HEK293 (cell line): ENCODE measurements at regions not wholly inside any gene's neighbourhood (a gene's known extent, or its start where the extent isn't known, plus 50 kb on each side); places are given as distances from the start of the nearest gene placed in this dataset.

Experiments used
- CTCF ChIA-PET: fragments of 350-600 bp; formaldehyde crosslinking; extraction: SDS; loops from one replicate; lab custom pipeline; 2021; ENCODE audit warnings: antibody characterized with exemption; lab: Yijun Ruan, JAX
- POLR2A ChIA-PET: fragments of 300-600 bp; formaldehyde crosslinking; extraction: SDS; loops from one replicate; lab custom pipeline; 2020; ENCODE audit warnings: antibody characterized with exemption, inconsistent platforms; lab: Yijun Ruan, JAX
- H3K27ac ChIP-seq: fragments of 200-500 bp; sonication (Bioruptor generic); 2 replicates; pipeline ENCODE4 v1.5.1; 2014; ENCODE audit warnings: low read depth, low read length, control low read depth, inconsistent platforms; ENCODE audit errors: extremely low read depth
- H3K36me3 ChIP-seq, 2 experiments: fragments of 200-500 bp in 1 of 2; sonication (Bioruptor generic) in 1 of 2; 1 replicate in 1 of 2; 2 replicates in 1 of 2; pipeline ENCODE4 v1.5.1; 2014 to 2017; ENCODE audit warnings: inconsistent platforms in 2 of 2, low read length in 2 of 2; ENCODE audit not compliant: control insufficient read depth in 2 of 2, insufficient read depth in 1 of 2
- H3K4me1 ChIP-seq: fragments of 200-500 bp; sonication (Bioruptor generic); 2 replicates; pipeline ENCODE4 v1.5.1; 2014; ENCODE audit warnings: mild to moderate bottlenecking, low read length, inconsistent platforms; ENCODE audit not compliant: control insufficient read depth, insufficient read depth
- H3K4me3 ChIP-seq: 2 replicates; pipeline ENCODE4 v1.5.1; 2011; ENCODE audit warnings: low read depth, mild to moderate bottlenecking, control low read depth, low read length, moderate library complexity
- H3K9me3 ChIP-seq: fragments of 200-500 bp; sonication (Bioruptor generic); 2 replicates; pipeline ENCODE4 v1.5.1; 2014; ENCODE audit warnings: low read depth, low read length, inconsistent platforms; ENCODE audit not compliant: control insufficient read depth, insufficient read depth
- GLIS1 ChIP-seq: fragments of 450-650 bp; formaldehyde crosslinking; IDR thresholded peaks from 2 replicates; pipeline ENCODE4 v1.5.1; 2016; ENCODE audit warnings: missing biosample characterization, missing genetic modification characterization
- KLF10 ChIP-seq: fragments of 450-650 bp; IDR thresholded peaks from 2 replicates; pipeline ENCODE4 v1.5.1; 2018; ENCODE audit warnings: missing biosample characterization, mild to moderate bottlenecking, missing genetic modification characterization
- MZF1 ChIP-seq: fragments of 450-650 bp; formaldehyde crosslinking; IDR thresholded peaks from 2 replicates; pipeline ENCODE4 v1.5.1; 2017; ENCODE audit warnings: missing biosample characterization, missing genetic modification characterization, borderline replicate concordance
- ZBTB17 ChIP-seq: fragments of 450-650 bp; formaldehyde crosslinking; IDR thresholded peaks from 2 replicates; pipeline ENCODE4 v1.5.1; 2016; ENCODE audit warnings: missing biosample characterization, missing genetic modification characterization
- ZBTB20 ChIP-seq: fragments of 450-650 bp; formaldehyde crosslinking; IDR thresholded peaks from 2 replicates; pipeline ENCODE4 v1.5.1; 2016; ENCODE audit warnings: missing biosample characterization, missing genetic modification characterization
- ZNF221 ChIP-seq: fragments of 450-650 bp; formaldehyde crosslinking; IDR thresholded peaks from 2 replicates; pipeline ENCODE4 v1.5.1; 2017; ENCODE audit warnings: missing biosample characterization, missing genetic modification characterization, borderline replicate concordance
- ZNF530 ChIP-seq: fragments of 450-650 bp; formaldehyde crosslinking; IDR thresholded peaks from 2 replicates; pipeline ENCODE4 v1.5.1; 2016; ENCODE audit warnings: low read depth, missing biosample characterization, missing genetic modification characterization
- ZNF549 ChIP-seq: fragments of 450-650 bp; IDR thresholded peaks from 2 replicates; pipeline ENCODE4 v1.5.1; 2018; ENCODE audit warnings: missing biosample characterization, missing genetic modification characterization, mild to moderate bottlenecking, inconsistent platforms, moderate library complexity
- ZNF623 ChIP-seq: fragments of 450-650 bp; formaldehyde crosslinking; IDR thresholded peaks from 2 replicates; pipeline ENCODE4 v1.5.1; 2016; ENCODE audit warnings: missing biosample characterization, missing genetic modification characterization
- ZNF777 ChIP-seq: fragments of 450-650 bp; formaldehyde crosslinking; IDR thresholded peaks from 2 replicates; pipeline ENCODE4 v1.5.1; 2017; ENCODE audit warnings: missing biosample characterization, missing genetic modification characterization, borderline replicate concordance
- TF ChIP-seq, protein P1 (sequence below): fragments of 450-650 bp; formaldehyde crosslinking; IDR thresholded peaks from 2 replicates; pipeline ENCODE4 v1.5.1; 2017; ENCODE audit warnings: missing biosample characterization, missing genetic modification characterization
- TF ChIP-seq, protein P2 (sequence below): fragments of 450-650 bp; formaldehyde crosslinking; IDR thresholded peaks from 2 replicates; pipeline ENCODE4 v1.5.1; 2017; ENCODE audit warnings: missing biosample characterization, missing genetic modification characterization
- TF ChIP-seq, protein P3 (sequence below): fragments of 450-650 bp; formaldehyde crosslinking; IDR thresholded peaks from 2 replicates; pipeline ENCODE4 v1.5.1; 2016; ENCODE audit warnings: missing biosample characterization, missing genetic modification characterization

- Histone ChIP-seq H3K4me1 (0 out of 2 replicates have a peak, but pooled peaks cover 3% of the 10 kb centered on the region), H3K9me3 (no peaks in the 10 kb centered on the region), H3K36me3 (no peaks in the 10 kb centered on the region), H3K27ac (no peak overlapping the region), H3K4me3 (no peak overlapping the region)
- TF ChIP-seq ZNF549 (tag by site-specific recombination): no peak
- TF ChIP-seq, protein P1, sequence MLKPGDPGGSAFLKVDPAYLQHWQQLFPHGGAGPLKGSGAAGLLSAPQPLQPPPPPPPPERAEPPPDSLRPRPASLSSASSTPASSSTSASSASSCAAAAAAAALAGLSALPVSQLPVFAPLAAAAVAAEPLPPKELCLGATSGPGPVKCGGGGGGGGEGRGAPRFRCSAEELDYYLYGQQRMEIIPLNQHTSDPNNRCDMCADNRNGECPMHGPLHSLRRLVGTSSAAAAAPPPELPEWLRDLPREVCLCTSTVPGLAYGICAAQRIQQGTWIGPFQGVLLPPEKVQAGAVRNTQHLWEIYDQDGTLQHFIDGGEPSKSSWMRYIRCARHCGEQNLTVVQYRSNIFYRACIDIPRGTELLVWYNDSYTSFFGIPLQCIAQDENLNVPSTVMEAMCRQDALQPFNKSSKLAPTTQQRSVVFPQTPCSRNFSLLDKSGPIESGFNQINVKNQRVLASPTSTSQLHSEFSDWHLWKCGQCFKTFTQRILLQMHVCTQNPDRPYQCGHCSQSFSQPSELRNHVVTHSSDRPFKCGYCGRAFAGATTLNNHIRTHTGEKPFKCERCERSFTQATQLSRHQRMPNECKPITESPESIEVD (tag by site-specific recombination): no peak
- TF ChIP-seq MZF1 (tag by site-specific recombination): no peak
- TF ChIP-seq KLF10 (tag by site-specific recombination): no peak
- no peak for TF ChIP-seq ZNF530 (tag by site-specific recombination)
- TF ChIP-seq ZNF623 (tag by site-specific recombination): peak; percentile 61
- no peak for TF ChIP-seq ZNF777 (tag by site-specific recombination)
- no peak for TF ChIP-seq ZBTB20 (tag by site-specific recombination)
- TF ChIP-seq, protein P2, sequence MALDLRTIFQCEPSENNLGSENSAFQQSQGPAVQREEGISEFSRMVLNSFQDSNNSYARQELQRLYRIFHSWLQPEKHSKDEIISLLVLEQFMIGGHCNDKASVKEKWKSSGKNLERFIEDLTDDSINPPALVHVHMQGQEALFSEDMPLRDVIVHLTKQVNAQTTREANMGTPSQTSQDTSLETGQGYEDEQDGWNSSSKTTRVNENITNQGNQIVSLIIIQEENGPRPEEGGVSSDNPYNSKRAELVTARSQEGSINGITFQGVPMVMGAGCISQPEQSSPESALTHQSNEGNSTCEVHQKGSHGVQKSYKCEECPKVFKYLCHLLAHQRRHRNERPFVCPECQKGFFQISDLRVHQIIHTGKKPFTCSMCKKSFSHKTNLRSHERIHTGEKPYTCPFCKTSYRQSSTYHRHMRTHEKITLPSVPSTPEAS (tag by site-specific recombination): no peak
- CTCF ChIA-PET: interaction anchor here (0.9 to 1.6 kb wide), 2 partner anchors 73 to 805 kb away, joined by 3 read pairs; no protein-coding TSS in a partner anchor
- POLR2A ChIA-PET: no interaction called here
Measured at GRCh38 chr11:115579181-115579825, 75.1 kb upstream of the CADM1 start.

GRCh38 chr11:115578275-115578674, 74.1 kb upstream of the CADM1 start:
- H3K4me1 ChIP-seq: 0 out of 2 replicates have a peak, but pooled peaks cover 3% of the 10 kb centered on the region
- H3K9me3 ChIP-seq: no peaks in the 10 kb centered on the region
- H3K27ac ChIP-seq: no peak overlapping the region
- H3K36me3 ChIP-seq: no peaks in the 10 kb centered on the region
- CTCF ChIA-PET: interaction anchor here (0.5 to 1.6 kb wide), 2 partner anchors 27 to 72 kb away, joined by 3 read pairs; no protein-coding TSS in a partner anchor
- TF ChIP-seq GLIS1 (tag by site-specific recombination) (peak; percentile 56), ZNF221 (tag by site-specific recombination) (no peak)
- TF ChIP-seq, all 188 proteins: peak for 1
- POLR2A ChIA-PET: no interaction called here
- H3K4me3 ChIP-seq: no peak overlapping the region

- no peak overlapping the region for H3K27ac ChIP-seq
- H3K4me1 ChIP-seq: 0 out of 2 replicates have a peak, but pooled peaks cover 3% of the 10 kb centered on the region
- H3K36me3 ChIP-seq: no peaks in the 10 kb centered on the region
- ChIA-PET POLR2A (no interaction called here), CTCF (interaction anchor here (1.1 to 1.6 kb wide), 2 partner anchors 27 to 71 kb away, joined by 3 read pairs; no protein-coding TSS in a partner anchor)
- H3K9me3 ChIP-seq: no peaks in the 10 kb centered on the region
- no peak for TF ChIP-seq ZBTB20 (tag by site-specific recombination)
- no peak overlapping the region for H3K4me3 ChIP-seq
Measured at GRCh38 chr11:115577701-115578100, 73.5 kb upstream of the CADM1 start.

GRCh38 chr11:115576606-115577380, 72.6 kb upstream of the CADM1 start:
- CTCF ChIA-PET: interaction anchor here (1.1 kb wide), 1 partner anchor 28 kb away, joined by 3 read pairs; no protein-coding TSS in a partner anchor
- Histone ChIP-seq H3K27ac (no peak overlapping the region), H3K36me3 (no peaks in the 10 kb centered on the region), H3K4me1 (0 out of 2 replicates have a peak, but pooled peaks cover 3% of the 10 kb centered on the region), H3K4me3 (no peak overlapping the region), H3K9me3 (no peaks in the 10 kb centered on the region)
- POLR2A ChIA-PET: no interaction called here
- TF ChIP-seq ZBTB17 (tag by site-specific recombination): 0 out of 2 replicates have a peak, but pooled peaks have one; percentile 28
- TF ChIP-seq, protein P3, sequence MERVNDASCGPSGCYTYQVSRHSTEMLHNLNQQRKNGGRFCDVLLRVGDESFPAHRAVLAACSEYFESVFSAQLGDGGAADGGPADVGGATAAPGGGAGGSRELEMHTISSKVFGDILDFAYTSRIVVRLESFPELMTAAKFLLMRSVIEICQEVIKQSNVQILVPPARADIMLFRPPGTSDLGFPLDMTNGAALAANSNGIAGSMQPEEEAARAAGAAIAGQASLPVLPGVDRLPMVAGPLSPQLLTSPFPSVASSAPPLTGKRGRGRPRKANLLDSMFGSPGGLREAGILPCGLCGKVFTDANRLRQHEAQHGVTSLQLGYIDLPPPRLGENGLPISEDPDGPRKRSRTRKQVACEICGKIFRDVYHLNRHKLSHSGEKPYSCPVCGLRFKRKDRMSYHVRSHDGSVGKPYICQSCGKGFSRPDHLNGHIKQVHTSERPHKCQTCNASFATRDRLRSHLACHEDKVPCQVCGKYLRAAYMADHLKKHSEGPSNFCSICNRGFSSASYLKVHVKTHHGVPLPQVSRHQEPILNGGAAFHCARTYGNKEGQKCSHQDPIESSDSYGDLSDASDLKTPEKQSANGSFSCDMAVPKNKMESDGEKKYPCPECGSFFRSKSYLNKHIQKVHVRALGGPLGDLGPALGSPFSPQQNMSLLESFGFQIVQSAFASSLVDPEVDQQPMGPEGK (tag by site-specific recombination): no peak
